ENCODE measurements at regions not wholly inside any gene's neighbourhood (a gene's known extent, or its start where the extent isn't known, plus 50 kb on each side); places are given as distances from the start of the nearest gene placed in this dataset.

DNA sequence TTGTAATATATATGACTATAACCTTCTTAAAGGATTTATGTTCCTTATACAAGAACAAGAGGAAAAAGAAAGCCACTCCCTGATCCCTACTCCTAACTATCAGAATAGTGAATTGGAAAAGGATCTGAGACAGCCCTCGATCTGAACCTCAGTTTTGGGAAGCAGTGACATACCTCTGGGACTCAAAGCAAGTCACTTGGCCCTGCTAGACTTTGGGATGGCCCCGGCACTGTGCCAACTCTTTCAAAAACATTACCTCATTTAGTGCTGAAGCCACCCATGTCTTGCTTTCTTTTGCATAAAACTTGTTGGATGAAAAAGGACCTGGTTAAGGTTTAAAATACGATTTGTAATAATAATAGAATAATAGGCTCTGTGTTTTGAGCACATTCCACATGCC is 447.3 kb downstream of the FGF9 start:
- intact Hi-C loops (cut with micrococcal nuclease) = no loop called here

DNA sequence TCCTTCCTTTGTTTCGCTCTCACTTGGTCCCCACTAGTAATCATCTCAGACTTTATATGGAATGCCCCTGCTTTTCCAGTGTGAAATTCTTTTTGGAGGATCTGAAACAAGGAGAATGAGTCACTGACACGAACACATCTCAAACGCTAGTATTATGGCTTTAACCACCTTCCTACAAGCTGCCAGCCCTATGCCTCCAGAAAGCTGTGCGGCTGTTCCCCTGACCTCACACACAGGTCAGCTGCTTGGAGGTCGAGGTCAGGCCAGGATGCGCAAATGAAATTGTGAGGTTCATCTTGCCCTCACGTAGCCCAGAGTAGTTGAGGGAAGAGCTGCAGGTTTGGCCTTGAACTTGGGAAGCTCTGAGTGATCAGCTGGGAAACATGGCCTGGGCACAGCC is 449.8 kb downstream of the FGF9 start:
- intact Hi-C loops (cut with micrococcal nuclease) = no loop called here

GRCh38 chr13:22121146-22121739 is 450.4 kb downstream of the FGF9 start:
- intact Hi-C loops (cut with micrococcal nuclease) = no loop called here

- intact Hi-C loops (cut with micrococcal nuclease) = loop anchor here (1.0 to 5.0 kb wide), 2 partner anchors 12 to 36 kb away; no protein-coding TSS in a partner anchor
These were observed 455.7 kb downstream of the FGF9 start for GRCh38 chr13:22126433-22127021.

GRCh38 chr13:22127277-22128164 is 456.6 kb downstream of the FGF9 start:
- intact Hi-C loops (cut with micrococcal nuclease) = loop anchor here (5.0 kb wide), 1 partner anchor 35 kb away; no protein-coding TSS in a partner anchor

GRCh38 chr13:22128441-22129408 is 457.9 kb downstream of the FGF9 start:
- intact Hi-C loops (cut with micrococcal nuclease) = loop anchor here (5.0 kb wide), 1 partner anchor 34 kb away; no protein-coding TSS in a partner anchor

- intact Hi-C loops (cut with micrococcal nuclease) = no loop called here
These were observed 459.4 kb downstream of the FGF9 start for GRCh38 chr13:22130254-22130653.

GRCh38 chr13:22134261-22134660 is 463.4 kb downstream of the FGF9 start:
- intact Hi-C loops (cut with micrococcal nuclease) = no loop called here

DNA sequence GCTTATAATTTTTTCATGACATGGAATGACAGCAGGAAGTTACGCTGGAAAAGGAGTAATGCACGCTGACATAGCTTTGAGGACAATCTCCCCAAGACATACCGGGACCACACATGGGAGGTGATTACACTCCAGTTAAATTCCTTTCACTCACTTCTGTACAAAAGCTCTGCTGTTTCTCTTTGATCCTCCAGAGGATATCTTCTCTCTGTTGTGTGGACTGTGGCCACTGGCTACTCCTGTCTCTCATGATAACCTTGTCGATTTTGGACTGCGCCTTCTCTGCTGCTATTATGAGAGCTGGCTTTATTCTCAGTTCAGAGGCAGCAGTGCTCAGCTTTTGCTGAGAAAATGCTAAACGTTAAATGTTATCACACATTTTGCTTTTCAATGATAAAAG is 464.6 kb downstream of the FGF9 start:
- intact Hi-C loops (cut with micrococcal nuclease) = no loop called here

- intact Hi-C loops (cut with micrococcal nuclease) = no loop called here
These were observed 466.6 kb downstream of the FGF9 start for GRCh38 chr13:22137361-22138050.

GRCh38 chr13:22138947-22139346 is 468.1 kb downstream of the FGF9 start:
- intact Hi-C loops (cut with micrococcal nuclease) = no loop called here

DNA sequence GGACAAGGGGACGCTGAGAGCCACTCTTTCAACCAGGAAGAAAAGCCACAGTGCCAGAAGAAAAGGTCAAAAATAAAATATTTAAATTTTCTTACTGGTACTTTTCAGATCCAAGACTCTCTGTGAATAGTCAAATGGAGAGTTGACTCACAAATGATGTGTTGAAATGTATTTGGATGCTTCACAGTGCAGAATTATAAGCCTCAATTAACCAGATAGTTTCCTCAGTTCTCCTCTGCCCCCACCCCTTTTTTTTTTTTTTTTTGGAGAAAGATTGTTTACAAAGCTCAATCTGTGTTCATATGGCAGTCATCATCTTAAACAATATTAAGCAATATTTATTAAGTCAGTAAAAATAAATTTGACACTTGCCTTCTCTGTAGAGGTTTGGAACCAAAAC is 470.8 kb downstream of the FGF9 start:
- intact Hi-C loops (cut with micrococcal nuclease) = no loop called here

DNA sequence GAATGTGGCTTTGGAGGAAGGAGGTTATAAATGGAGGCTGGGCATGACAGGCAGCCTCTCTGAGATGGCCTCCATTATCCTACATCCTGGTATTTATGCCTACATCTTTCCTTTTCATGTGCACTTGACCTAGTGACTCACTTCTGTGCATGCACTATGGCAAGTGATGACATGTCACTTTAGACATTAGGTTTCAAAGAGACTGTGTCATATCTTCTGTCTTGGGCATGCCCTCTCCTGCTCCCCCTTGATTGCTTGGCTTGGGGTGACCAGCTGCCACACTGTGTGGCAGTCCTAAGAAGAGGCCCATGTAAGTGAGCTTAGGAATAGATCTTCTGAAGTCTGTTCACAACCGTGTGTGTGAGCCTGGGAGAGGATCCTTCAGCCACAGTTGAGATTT is 472.8 kb downstream of the FGF9 start:
- intact Hi-C loops (cut with micrococcal nuclease) = no loop called here

DNA sequence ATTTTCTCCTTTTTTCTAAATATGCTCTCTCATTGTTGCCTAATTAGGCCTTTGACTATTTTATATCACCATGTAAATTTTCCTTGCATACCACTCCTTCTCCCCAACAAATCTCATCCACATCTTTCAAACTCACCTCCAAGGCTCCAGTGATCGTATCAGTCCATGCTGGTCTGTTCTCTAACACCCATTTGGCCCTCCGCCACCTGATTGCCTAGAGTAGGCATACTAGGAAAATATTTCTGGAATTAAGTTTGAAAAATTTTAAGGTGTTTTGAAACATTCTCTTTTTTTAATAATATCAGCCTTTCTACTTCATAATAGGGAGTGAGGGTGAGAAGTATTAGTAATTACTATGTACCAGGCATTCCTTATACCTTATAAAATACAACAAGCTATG is 473.9 kb downstream of the FGF9 start:
- intact Hi-C loops (cut with micrococcal nuclease) = no loop called here

DNA sequence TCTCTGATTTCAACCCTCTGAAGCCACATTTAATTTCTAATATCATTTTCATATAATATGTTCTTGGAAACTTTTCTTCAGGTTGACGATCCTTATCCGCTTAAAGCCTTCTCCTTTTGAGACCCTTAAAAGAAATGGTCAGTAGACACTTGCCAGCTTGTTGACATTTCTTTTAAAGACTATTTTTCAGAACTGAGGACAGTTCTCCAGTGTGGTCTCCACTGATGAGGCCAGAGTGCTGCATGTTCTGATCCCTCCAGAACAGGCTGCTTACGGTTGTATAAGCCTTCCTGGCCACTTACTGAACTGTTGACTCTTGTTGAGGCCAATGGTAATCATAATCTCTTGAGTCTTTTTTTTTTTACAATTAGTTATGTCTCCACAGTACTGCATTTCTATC is 477.3 kb downstream of the FGF9 start:
- intact Hi-C loops (cut with micrococcal nuclease) = no loop called here

GRCh38 chr13:22152751-22153150 is 481.9 kb downstream of the FGF9 start:
- intact Hi-C loops (cut with micrococcal nuclease) = no loop called here

DNA sequence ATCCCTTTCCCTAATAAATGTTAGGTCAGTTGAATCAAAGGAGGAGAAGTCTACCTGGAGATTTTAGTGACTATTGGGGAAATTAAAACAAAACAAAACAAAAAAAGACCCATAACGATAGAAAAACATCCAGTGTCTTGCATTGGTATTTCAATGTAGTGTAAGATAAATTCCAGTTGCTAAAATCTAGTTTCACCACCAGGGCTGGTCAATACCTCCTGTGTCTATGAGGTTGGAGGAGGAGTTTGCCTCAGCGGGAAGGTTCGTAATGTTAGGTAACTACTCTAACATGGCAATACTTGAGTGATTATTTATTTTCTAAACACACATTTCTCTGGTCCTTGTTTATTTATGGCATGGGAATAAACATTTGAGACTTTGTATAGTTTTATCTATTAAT is 483.2 kb downstream of the FGF9 start:
- intact Hi-C loops (cut with micrococcal nuclease) = no loop called here

DNA sequence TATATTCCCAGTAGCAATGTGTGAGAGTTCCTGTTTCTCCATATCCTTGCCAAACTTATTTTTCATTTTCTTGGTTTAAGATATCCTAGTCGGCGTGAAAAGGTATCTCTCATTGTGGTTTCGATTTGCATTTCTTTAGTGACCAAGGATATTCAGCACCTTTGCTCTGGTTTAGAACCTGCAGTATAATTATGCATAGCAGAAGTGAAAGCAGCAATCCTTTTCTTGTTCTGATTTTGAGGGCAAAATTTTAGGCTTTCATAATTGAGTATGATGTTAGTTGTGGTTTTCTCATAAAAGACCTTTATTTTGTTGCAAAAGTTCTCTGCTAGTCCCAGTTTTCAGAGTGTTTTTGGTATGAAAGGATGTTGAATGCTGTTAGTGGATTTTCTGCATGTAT is 491.0 kb downstream of the FGF9 start:
- intact Hi-C loops (cut with micrococcal nuclease) = loop anchor here (1.0 to 5.0 kb wide), 4 partner anchors 35 to 145 kb away; no protein-coding TSS in a partner anchor

- intact Hi-C loops (cut with micrococcal nuclease) = loop anchor here (1.0 to 5.0 kb wide), 4 partner anchors 36 to 146 kb away; no protein-coding TSS in a partner anchor
These were observed 492.0 kb downstream of the FGF9 start for GRCh38 chr13:22162889-22163288.

GRCh38 chr13:22168437-22169190 is 497.7 kb downstream of the FGF9 start:
- intact Hi-C loops (cut with micrococcal nuclease) = no loop called here
